IPS-NIHi7 (cell line): ENCODE measurements at regions not wholly inside any gene's neighbourhood (a gene's known extent, or its start where the extent isn't known, plus 50 kb on each side); places are given as distances from the start of the nearest gene placed in this dataset.
"Not testable (repeated sequence)": the region's sequence is repeated elsewhere in the genome, so short reads cannot be mapped to it uniquely, and the experiment has no call there.

ENCODE experiments used
- DNase-seq: peaks from one replicate; pipeline ENCODE4 v3.0.0; 2012; ENCODE audit warnings: mixed read lengths; ENCODE audit errors: extremely low spot score

- peak; percentile 50 for DNase-seq
These were observed 127.1 kb upstream of the GLRA1 start for GRCh38 chr5:152051499-152052454.

- no peak for DNase-seq
These were observed 121.7 kb upstream of the GLRA1 start for GRCh38 chr5:152046361-152046760.

GRCh38 chr5:152038856-152039255, 114.2 kb upstream of the GLRA1 start:
- not testable (repeated sequence) for DNase-seq

GRCh38 chr5:152026328-152027024, 101.8 kb upstream of the GLRA1 start:
- DNase-seq, result not testable (repeated sequence)

- DNase-seq, result no peak
These were observed 91.8 kb upstream of the GLRA1 start for GRCh38 chr5:152016421-152016820.

GRCh38 chr5:152007653-152008335, 83.1 kb upstream of the GLRA1 start:
- peak; percentile 29 for DNase-seq

- no peak for DNase-seq
These were observed 79.4 kb upstream of the GLRA1 start for GRCh38 chr5:152004095-152004494.
